ENCODE measurements at regions not wholly inside any gene's neighbourhood (a gene's known extent, or its start where the extent isn't known, plus 50 kb on each side); places are given as distances from the start of the nearest gene placed in this dataset.

DNA sequence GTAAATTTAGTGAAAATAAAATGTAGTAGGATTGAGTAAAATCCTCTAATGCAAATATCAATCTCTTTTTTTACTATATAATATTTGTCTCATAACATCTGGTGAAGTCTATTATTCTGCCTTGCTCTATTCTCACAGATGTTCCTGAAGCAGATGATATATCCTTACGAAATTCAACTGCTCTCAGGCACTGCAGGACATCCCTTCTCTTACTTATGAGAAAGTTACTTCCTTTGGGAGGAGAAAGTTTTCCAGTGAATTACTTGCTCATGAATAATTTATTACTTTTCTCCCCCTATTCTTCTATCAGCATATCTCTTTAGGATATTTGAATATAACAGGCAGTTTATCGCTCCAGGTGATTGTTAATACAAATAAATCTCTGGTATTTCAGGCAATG lies 75.6 kb upstream of the AGA start:
- TF ChIP-seq, protein P1, sequence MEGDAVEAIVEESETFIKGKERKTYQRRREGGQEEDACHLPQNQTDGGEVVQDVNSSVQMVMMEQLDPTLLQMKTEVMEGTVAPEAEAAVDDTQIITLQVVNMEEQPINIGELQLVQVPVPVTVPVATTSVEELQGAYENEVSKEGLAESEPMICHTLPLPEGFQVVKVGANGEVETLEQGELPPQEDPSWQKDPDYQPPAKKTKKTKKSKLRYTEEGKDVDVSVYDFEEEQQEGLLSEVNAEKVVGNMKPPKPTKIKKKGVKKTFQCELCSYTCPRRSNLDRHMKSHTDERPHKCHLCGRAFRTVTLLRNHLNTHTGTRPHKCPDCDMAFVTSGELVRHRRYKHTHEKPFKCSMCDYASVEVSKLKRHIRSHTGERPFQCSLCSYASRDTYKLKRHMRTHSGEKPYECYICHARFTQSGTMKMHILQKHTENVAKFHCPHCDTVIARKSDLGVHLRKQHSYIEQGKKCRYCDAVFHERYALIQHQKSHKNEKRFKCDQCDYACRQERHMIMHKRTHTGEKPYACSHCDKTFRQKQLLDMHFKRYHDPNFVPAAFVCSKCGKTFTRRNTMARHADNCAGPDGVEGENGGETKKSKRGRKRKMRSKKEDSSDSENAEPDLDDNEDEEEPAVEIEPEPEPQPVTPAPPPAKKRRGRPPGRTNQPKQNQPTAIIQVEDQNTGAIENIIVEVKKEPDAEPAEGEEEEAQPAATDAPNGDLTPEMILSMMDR (conservative IDR thresholded peaks at IDR 0.05), result no peak
- TF ChIP-seq ZFX (IDR thresholded peaks at IDR 0.05), result no peak

Data from C4-2B (cell line).